ENCODE measurements at regions not wholly inside any gene's neighbourhood (a gene's known extent, or its start where the extent isn't known, plus 50 kb on each side); places are given as distances from the start of the nearest gene placed in this dataset.
"Not testable (repeated sequence)": the region's sequence is repeated elsewhere in the genome, so short reads cannot be mapped to it uniquely, and the experiment has no call there.

GRCh38 chr9:1535051-1535450 lies 480.1 kb upstream of the SMARCA2 start:
- intact Hi-C loops (cut with micrococcal nuclease), result loop anchor here (5.0 kb wide), 1 partner anchor 43 kb away; no protein-coding TSS in a partner anchor
- POLR2A ChIA-PET, result no interaction called here
- Mint-ChIP-seq H3K27ac (no peak overlapping the region), H3K27me3 (peaks cover 7% of the 10 kb centered on the region), H3K4me1 (ENCODE audit: low read depth) (peaks cover 11% of the 10 kb centered on the region), H3K36me3 (no peaks in the 10 kb centered on the region), H3K9me3 (no peaks in the 10 kb centered on the region), H3K4me3 (no peak overlapping the region)
- CTCF ChIA-PET, result no interaction called here
- DNase-seq, result no peak

GRCh38 chr9:1535599-1535998 lies 479.5 kb upstream of the SMARCA2 start:
- no peak overlapping the region for H3K4me3 Mint-ChIP-seq

GRCh38 chr9:1536522-1537170 lies 478.5 kb upstream of the SMARCA2 start:
- Mint-ChIP-seq H3K9me3 (no peaks in the 10 kb centered on the region), H3K27ac (no peak overlapping the region), H3K4me3 (no peak overlapping the region), H3K36me3 (no peaks in the 10 kb centered on the region), H3K27me3 (peaks cover 6% of the 10 kb centered on the region), H3K4me1 (ENCODE audit: low read depth) (peaks cover 11% of the 10 kb centered on the region)
- DNase-seq, result no peak
- POLR2A ChIA-PET, result no interaction called here
- CTCF ChIA-PET, result no interaction called here
- intact Hi-C loops (cut with micrococcal nuclease), result loop anchor here (5.0 kb wide), 1 partner anchor 44 kb away; no protein-coding TSS in a partner anchor

More at GRCh38 chr9:1535599-1535998, 479.5 kb upstream of the SMARCA2 start:
- ChIA-PET POLR2A (no interaction called here), CTCF (no interaction called here)
- peaks cover 11% of the 10 kb centered on the region for H3K4me1 Mint-ChIP-seq (ENCODE audit: low read depth)
- peaks cover 6% of the 10 kb centered on the region for H3K27me3 Mint-ChIP-seq
- no peak overlapping the region for H3K27ac Mint-ChIP-seq
- intact Hi-C loops (cut with micrococcal nuclease), result loop anchor here (5.0 kb wide), 1 partner anchor 43 kb away; no protein-coding TSS in a partner anchor
- no peaks in the 10 kb centered on the region for H3K36me3 Mint-ChIP-seq
- H3K9me3 Mint-ChIP-seq, result no peaks in the 10 kb centered on the region
- DNase-seq, result no peak

- CTCF ChIA-PET, result no interaction called here
- POLR2A ChIA-PET, result no interaction called here
- Mint-ChIP-seq H3K36me3 (no peaks in the 10 kb centered on the region), H3K9me3 (no peaks in the 10 kb centered on the region), H3K27ac (no peak overlapping the region), H3K4me3 (no peak overlapping the region), H3K27me3 (peaks cover 6% of the 10 kb centered on the region), H3K4me1 (ENCODE audit: low read depth) (peaks cover 11% of the 10 kb centered on the region)
- intact Hi-C loops (cut with micrococcal nuclease), result loop anchor here (5.0 kb wide), 1 partner anchor 46 kb away; no protein-coding TSS in a partner anchor
- DNase-seq, result no peak
Measured at GRCh38 chr9:1538301-1538700, 476.8 kb upstream of the SMARCA2 start.

- intact Hi-C loops (cut with micrococcal nuclease), result loop anchor here (5.0 kb wide), 1 partner anchor 47 kb away; no protein-coding TSS in a partner anchor
- DNase-seq, result no peak
- H3K36me3 Mint-ChIP-seq, result no peaks in the 10 kb centered on the region
- H3K4me3 Mint-ChIP-seq, result no peak overlapping the region
- ChIA-PET POLR2A (no interaction called here), CTCF (interaction anchor here (0.6 kb wide), 1 partner anchor 33 kb away, joined by 3 read pairs; no protein-coding TSS in a partner anchor)
- peaks cover 6% of the 10 kb centered on the region for H3K27me3 Mint-ChIP-seq
- H3K4me1 Mint-ChIP-seq (ENCODE audit: low read depth), result peaks cover 11% of the 10 kb centered on the region
- no peak overlapping the region for H3K27ac Mint-ChIP-seq
- no peaks in the 10 kb centered on the region for H3K9me3 Mint-ChIP-seq
Measured at GRCh38 chr9:1539216-1539615, 475.9 kb upstream of the SMARCA2 start.

GRCh38 chr9:1550636-1551035 lies 464.5 kb upstream of the SMARCA2 start:
- no peak for DNase-seq
- intact Hi-C loops (cut with micrococcal nuclease), result no loop called here
- ChIA-PET POLR2A (no interaction called here), CTCF (no interaction called here)
- Mint-ChIP-seq H3K4me1 (ENCODE audit: low read depth) (no peaks in the 10 kb centered on the region), H3K4me3 (no peak overlapping the region), H3K27me3 (peaks cover 5% of the 10 kb centered on the region), H3K9me3 (no peaks in the 10 kb centered on the region), H3K27ac (no peak overlapping the region), H3K36me3 (no peaks in the 10 kb centered on the region)

GRCh38 chr9:1554081-1555035 lies 460.8 kb upstream of the SMARCA2 start:
- DNase-seq, result no peak
- H3K4me3 Mint-ChIP-seq, result no peak overlapping the region
- intact Hi-C loops (cut with micrococcal nuclease), result no loop called here
- ChIA-PET POLR2A (no interaction called here), CTCF (no interaction called here)
- no peaks in the 10 kb centered on the region for H3K9me3 Mint-ChIP-seq
- H3K36me3 Mint-ChIP-seq, result no peaks in the 10 kb centered on the region
- peaks cover 10% of the 10 kb centered on the region for H3K27me3 Mint-ChIP-seq
- no peaks in the 10 kb centered on the region for H3K4me1 Mint-ChIP-seq (ENCODE audit: low read depth)
- no peak overlapping the region for H3K27ac Mint-ChIP-seq

- DNase-seq; H3K4me3 Mint-ChIP-seq; H3K36me3 Mint-ChIP-seq; H3K9me3 Mint-ChIP-seq; H3K27me3 Mint-ChIP-seq; CTCF ChIA-PET; H3K4me1 Mint-ChIP-seq (ENCODE audit: low read depth); intact Hi-C loops (cut with micrococcal nuclease); H3K27ac Mint-ChIP-seq; POLR2A ChIA-PET: not testable (repeated sequence)
Measured at GRCh38 chr9:1558666-1559065, 456.5 kb upstream of the SMARCA2 start.

GRCh38 chr9:1575939-1576338 lies 439.2 kb upstream of the SMARCA2 start:
- H3K4me3 Mint-ChIP-seq, result no peak overlapping the region
- H3K4me1 Mint-ChIP-seq (ENCODE audit: low read depth), result no peaks in the 10 kb centered on the region

GRCh38 chr9:1580215-1580614 lies 434.9 kb upstream of the SMARCA2 start:
- no peak overlapping the region for H3K4me3 Mint-ChIP-seq
- peaks cover 7% of the 10 kb centered on the region for H3K9me3 Mint-ChIP-seq
- H3K27ac Mint-ChIP-seq, result no peak overlapping the region
- CTCF ChIA-PET, result no interaction called here
- H3K36me3 Mint-ChIP-seq, result peaks cover under 1% of the 10 kb centered on the region
- H3K27me3 Mint-ChIP-seq, result peaks cover 2% of the 10 kb centered on the region
- no peak for DNase-seq
- no peaks in the 10 kb centered on the region for H3K4me1 Mint-ChIP-seq (ENCODE audit: low read depth)
- POLR2A ChIA-PET, result no interaction called here
- intact Hi-C loops (cut with micrococcal nuclease), result no loop called here

More at GRCh38 chr9:1575939-1576338, 439.2 kb upstream of the SMARCA2 start:
- Mint-ChIP-seq H3K9me3 (no peaks in the 10 kb centered on the region), H3K27ac (no peak overlapping the region), H3K36me3 (no peaks in the 10 kb centered on the region), H3K27me3 (peaks cover 2% of the 10 kb centered on the region)
- CTCF ChIA-PET, result no interaction called here
- intact Hi-C loops (cut with micrococcal nuclease), result no loop called here
- POLR2A ChIA-PET, result interaction anchor here (0.5 kb wide), 1 partner anchor 273 kb away, joined by 3 read pairs; no protein-coding TSS in a partner anchor
- DNase-seq, result no peak

GRCh38 chr9:1581926-1582325 lies 433.2 kb upstream of the SMARCA2 start:
- peaks cover 9% of the 10 kb centered on the region for H3K9me3 Mint-ChIP-seq
- ChIA-PET POLR2A (no interaction called here), CTCF (no interaction called here)
- H3K36me3 Mint-ChIP-seq, result peaks cover 1% of the 10 kb centered on the region
- intact Hi-C loops (cut with micrococcal nuclease), result no loop called here
- DNase-seq, result no peak
- no peak overlapping the region for H3K4me3 Mint-ChIP-seq
- H3K27ac Mint-ChIP-seq, result no peak overlapping the region
- H3K27me3 Mint-ChIP-seq, result peaks cover 4% of the 10 kb centered on the region
- H3K4me1 Mint-ChIP-seq (ENCODE audit: low read depth), result no peaks in the 10 kb centered on the region

- H3K4me3 Mint-ChIP-seq, result no peak overlapping the region
- no peak for DNase-seq
- H3K27ac Mint-ChIP-seq, result no peak overlapping the region
- POLR2A ChIA-PET, result no interaction called here
- H3K27me3 Mint-ChIP-seq, result peaks cover 11% of the 10 kb centered on the region
- H3K9me3 Mint-ChIP-seq, result no peaks in the 10 kb centered on the region
- no peaks in the 10 kb centered on the region for H3K4me1 Mint-ChIP-seq (ENCODE audit: low read depth)
- CTCF ChIA-PET, result no interaction called here
- H3K36me3 Mint-ChIP-seq, result peaks cover 1% of the 10 kb centered on the region
- intact Hi-C loops (cut with micrococcal nuclease), result no loop called here
Measured at GRCh38 chr9:1591310-1591709, 423.8 kb upstream of the SMARCA2 start.

Measured in activated CD4-positive, alpha-beta memory T cell treated with anti-CD3 and anti-CD28 coated beads for 36 hours (primary cell).